Tongue (tissue), 1 donor: ENCODE measurements at regions not wholly inside any gene's neighbourhood (a gene's known extent, or its start where the extent isn't known, plus 50 kb on each side); places are given as distances from the start of the nearest gene placed in this dataset.
"Not testable (repeated sequence)": the region's sequence is repeated elsewhere in the genome, so short reads cannot be mapped to it uniquely, and the experiment has no call there.

Experiments
- DNase-seq: peaks from one replicate; pipeline ENCODE4 v3.0.0-alpha.2; 2015

- DNase-seq, result no peak
These were observed 308.8 kb upstream of the PCDH9 start for GRCh38 chr13:67538906-67539305.

GRCh38 chr13:67520886-67521285 lies 290.8 kb upstream of the PCDH9 start:
- DNase-seq, result no peak

- no peak for DNase-seq
These were observed 289.2 kb upstream of the PCDH9 start for GRCh38 chr13:67519356-67519755.

- DNase-seq, result no peak
These were observed 288.6 kb upstream of the PCDH9 start for GRCh38 chr13:67518785-67519184.

GRCh38 chr13:67515895-67516294 lies 285.8 kb upstream of the PCDH9 start:
- no peak for DNase-seq

GRCh38 chr13:67509018-67509417 lies 278.9 kb upstream of the PCDH9 start:
- DNase-seq, result no peak

GRCh38 chr13:67508275-67508674 lies 278.1 kb upstream of the PCDH9 start:
- not testable (repeated sequence) for DNase-seq

GRCh38 chr13:67506407-67506806 lies 276.3 kb upstream of the PCDH9 start:
- peak; percentile 1 for DNase-seq

- DNase-seq, result no peak
These were observed 275.2 kb upstream of the PCDH9 start for GRCh38 chr13:67505376-67505775.

GRCh38 chr13:67498948-67499347 lies 268.8 kb upstream of the PCDH9 start:
- no peak for DNase-seq

- DNase-seq, result no peak
These were observed 263.7 kb upstream of the PCDH9 start for GRCh38 chr13:67493835-67494234.

- DNase-seq, result no peak
These were observed 258.9 kb upstream of the PCDH9 start for GRCh38 chr13:67489016-67489415.

GRCh38 chr13:67481445-67481844 lies 251.3 kb upstream of the PCDH9 start:
- no peak for DNase-seq

GRCh38 chr13:67474115-67474514 lies 244.0 kb upstream of the PCDH9 start:
- DNase-seq, result no peak

GRCh38 chr13:67469623-67470022 lies 239.5 kb upstream of the PCDH9 start:
- no peak for DNase-seq

- no peak for DNase-seq
These were observed 236.4 kb upstream of the PCDH9 start for GRCh38 chr13:67466569-67466968.

- DNase-seq, result no peak
These were observed 234.0 kb upstream of the PCDH9 start for GRCh38 chr13:67464154-67464553.

- DNase-seq, result no peak
These were observed 232.0 kb upstream of the PCDH9 start for GRCh38 chr13:67462098-67462497.

- not testable (repeated sequence) for DNase-seq
These were observed 222.4 kb upstream of the PCDH9 start for GRCh38 chr13:67452526-67452925.

- DNase-seq, result no peak
These were observed 215.3 kb upstream of the PCDH9 start for GRCh38 chr13:67445436-67445835.

GRCh38 chr13:67443923-67444322 lies 213.8 kb upstream of the PCDH9 start:
- DNase-seq, result no peak

- no peak for DNase-seq
These were observed 210.3 kb upstream of the PCDH9 start for GRCh38 chr13:67440236-67440975.

- DNase-seq, result no peak
These were observed 209.2 kb upstream of the PCDH9 start for GRCh38 chr13:67439365-67439764.

GRCh38 chr13:67438465-67438864 lies 208.3 kb upstream of the PCDH9 start:
- DNase-seq, result no peak

GRCh38 chr13:67437244-67437643 lies 207.1 kb upstream of the PCDH9 start:
- DNase-seq, result no peak
